Memory B cell (primary cell): ENCODE measurements at regions not wholly inside any gene's neighbourhood (a gene's known extent, or its start where the extent isn't known, plus 50 kb on each side); places are given as distances from the start of the nearest gene placed in this dataset.

Experiments
- ATAC-seq: fragments of 150-1000 bp; cut with Tn5 transposase; 2 replicates; pipeline ENCODE4 v1.10.0; 2021; ENCODE audit warnings: low read depth, mild to moderate bottlenecking, moderate library complexity
- DNase-seq, 2 donors: peaks; one replicate each; pipeline ENCODE4 v3.0.0; 2022; ENCODE audit warnings: low spot score in 2 of 2
- H3K27ac Mint-ChIP-seq: one replicate; pipeline ENCODE4 v1.8.0; 2022; ENCODE audit warnings: mild to moderate bottlenecking, moderate library complexity, mixed read lengths
- H3K27me3 Mint-ChIP-seq: one replicate; pipeline ENCODE4 v1.8.0; 2022; ENCODE audit warnings: mixed read lengths
- H3K36me3 Mint-ChIP-seq: one replicate; pipeline ENCODE4 v1.8.0; 2022; ENCODE audit warnings: mild to moderate bottlenecking, mixed read lengths
- H3K4me1 Mint-ChIP-seq: one replicate; pipeline ENCODE4 v1.8.0; 2022; ENCODE audit warnings: mixed read lengths
- H3K4me3 Mint-ChIP-seq: one replicate; pipeline ENCODE4 v1.8.0; 2022; ENCODE audit warnings: mild to moderate bottlenecking, moderate library complexity, mixed read lengths
- H3K9me3 Mint-ChIP-seq: one replicate; pipeline ENCODE4 v1.8.0; 2022; ENCODE audit warnings: mixed read lengths

DNA sequence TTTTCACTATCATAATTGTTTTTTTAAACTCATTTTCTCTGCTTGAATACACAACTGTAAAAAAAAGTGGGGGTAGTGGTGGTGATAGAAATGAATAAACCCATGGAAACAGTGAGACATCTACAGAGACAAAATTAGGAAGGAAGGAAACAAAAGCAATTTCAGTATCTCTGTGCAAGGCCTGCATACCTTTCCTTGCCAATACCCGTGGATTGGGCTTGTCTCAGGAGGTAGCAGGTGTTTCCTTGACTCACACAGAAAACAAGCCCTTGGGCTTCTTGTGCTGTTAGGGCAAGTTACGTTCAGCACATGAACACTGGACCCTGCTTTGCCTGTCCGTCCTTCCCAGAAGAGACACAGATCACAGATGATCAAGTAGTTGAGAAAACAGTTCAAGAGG lies 372.2 kb downstream of the ZSWIM6 start:
- no peak for ATAC-seq
- DNase-seq = no peak
- Mint-ChIP-seq H3K9me3 (no peaks in the 10 kb centered on the region), H3K27ac (no peak overlapping the region), H3K27me3 (peaks cover 12% of the 10 kb centered on the region), H3K4me3 (no peak overlapping the region), H3K4me1 (peaks cover 3% of the 10 kb centered on the region), H3K36me3 (no peaks in the 10 kb centered on the region)

DNA sequence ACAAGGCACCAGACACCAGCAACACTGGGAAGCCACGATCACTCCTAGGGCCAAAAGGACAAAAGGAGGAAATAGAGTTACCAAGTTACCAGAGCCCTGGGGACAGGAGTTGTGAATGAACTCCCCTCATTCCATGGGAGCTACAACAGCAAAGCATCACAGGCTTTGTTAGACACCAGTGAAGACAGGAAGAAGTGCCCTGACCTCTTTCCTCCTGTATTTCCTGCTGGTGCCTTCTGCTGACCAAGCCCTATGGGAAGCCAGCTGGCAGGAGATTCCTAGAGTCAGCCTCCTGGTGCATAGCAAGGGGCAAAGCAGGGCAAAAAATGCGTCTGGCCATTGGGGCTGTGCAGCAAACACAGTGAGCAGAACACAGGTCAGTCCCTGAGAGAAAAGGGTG lies 374.7 kb downstream of the ZSWIM6 start:
- ATAC-seq (no peak), DNase-seq (no peak)
- Mint-ChIP-seq H3K27ac (no peak overlapping the region), H3K9me3 (peaks cover 3% of the 10 kb centered on the region), H3K36me3 (peaks cover 2% of the 10 kb centered on the region), H3K4me1 (peaks cover 3% of the 10 kb centered on the region), H3K4me3 (no peak overlapping the region), H3K27me3 (peaks cover 15% of the 10 kb centered on the region)

DNA sequence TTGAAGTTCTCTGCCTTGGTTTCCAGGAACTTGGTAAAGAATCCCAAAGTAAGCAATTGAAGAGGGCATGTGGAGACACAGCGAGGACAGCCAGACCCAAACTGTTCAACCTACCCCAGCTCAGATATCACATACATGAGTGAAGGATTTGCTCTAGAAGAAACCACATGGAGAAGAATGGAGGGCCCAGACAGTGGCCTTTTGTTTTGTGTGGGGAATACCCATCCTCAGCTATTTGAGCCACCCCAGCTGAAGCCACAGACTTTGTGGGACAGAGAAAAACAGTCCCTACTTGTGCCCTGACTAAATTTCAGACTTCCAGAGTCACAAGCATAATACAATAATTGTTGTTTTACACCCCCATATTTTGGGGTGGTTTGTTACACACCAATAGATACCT lies 387.1 kb downstream of the ZSWIM6 start:
- peaks cover 4% of the 10 kb centered on the region for H3K9me3 Mint-ChIP-seq
- no peak for ATAC-seq
- H3K36me3 Mint-ChIP-seq = no peaks in the 10 kb centered on the region
- H3K27me3 Mint-ChIP-seq = peaks cover 4% of the 10 kb centered on the region
- H3K4me1 Mint-ChIP-seq = no peaks in the 10 kb centered on the region
- DNase-seq = no peak
- H3K27ac Mint-ChIP-seq = no peak overlapping the region
- no peak overlapping the region for H3K4me3 Mint-ChIP-seq

DNA sequence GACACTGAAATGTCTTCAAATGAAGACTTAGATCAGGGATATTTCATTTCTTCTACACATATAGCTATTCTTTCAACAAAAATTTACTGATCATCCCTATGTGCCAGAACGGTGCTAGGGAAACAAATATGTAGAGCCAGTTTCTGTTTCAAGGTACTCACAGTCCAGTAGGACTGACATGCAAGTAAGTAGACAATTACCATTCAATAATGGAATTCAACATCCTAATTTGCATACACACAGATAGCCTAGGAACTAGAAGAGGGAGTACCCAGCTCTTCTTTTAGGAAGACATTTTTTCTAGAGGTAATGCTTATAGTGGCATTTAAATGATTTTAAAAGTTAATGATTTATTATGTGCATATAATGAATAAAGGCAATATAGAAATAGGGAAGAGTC lies 388.8 kb downstream of the ZSWIM6 start:
- Mint-ChIP-seq H3K36me3 (no peaks in the 10 kb centered on the region), H3K27me3 (peaks cover 4% of the 10 kb centered on the region), H3K4me1 (no peaks in the 10 kb centered on the region), H3K9me3 (peaks cover 4% of the 10 kb centered on the region), H3K4me3 (no peak overlapping the region), H3K27ac (no peak overlapping the region)
- DNase-seq = no peak
- ATAC-seq = no peak

- Mint-ChIP-seq H3K27me3 (peaks cover 2% of the 10 kb centered on the region), H3K9me3 (peaks cover 4% of the 10 kb centered on the region), H3K27ac (no peak overlapping the region), H3K4me3 (no peak overlapping the region), H3K4me1 (no peaks in the 10 kb centered on the region), H3K36me3 (no peaks in the 10 kb centered on the region)
- DNase-seq = no peak
- no peak for ATAC-seq
Observed at GRCh38 chr5:61724102-61724501, 392.0 kb downstream of the ZSWIM6 start.

- H3K27ac Mint-ChIP-seq = no peak overlapping the region
- H3K36me3 Mint-ChIP-seq = no peaks in the 10 kb centered on the region
- ATAC-seq = no peak
- DNase-seq = no peak
- H3K4me3 Mint-ChIP-seq = no peak overlapping the region
- H3K4me1 Mint-ChIP-seq = no peaks in the 10 kb centered on the region
- H3K27me3 Mint-ChIP-seq = peaks cover 14% of the 10 kb centered on the region
- H3K9me3 Mint-ChIP-seq = no peaks in the 10 kb centered on the region
Observed at GRCh38 chr5:61728287-61728686, 396.2 kb downstream of the ZSWIM6 start.

DNA sequence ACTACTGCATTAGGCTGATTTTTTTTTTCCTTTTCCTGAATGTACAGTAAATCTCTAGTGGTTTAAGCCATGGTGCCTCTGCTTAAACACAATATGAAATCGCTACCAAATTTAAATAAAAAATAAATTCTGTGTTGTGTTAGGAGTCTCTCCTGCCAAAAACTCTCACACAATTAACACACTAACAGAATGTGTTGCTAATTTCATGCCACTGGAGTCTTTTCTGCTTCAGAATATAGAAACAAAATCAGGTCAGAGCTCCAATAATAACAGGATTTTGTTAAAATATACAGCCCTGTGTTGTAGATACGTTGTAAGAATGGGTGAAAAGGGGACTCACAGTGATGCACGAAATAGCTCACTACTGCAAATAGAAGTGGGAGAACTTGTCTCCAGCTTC lies 398.8 kb downstream of the ZSWIM6 start:
- DNase-seq (no peak), ATAC-seq (no peak)
- Mint-ChIP-seq H3K27me3 (peaks cover 14% of the 10 kb centered on the region), H3K4me1 (no peaks in the 10 kb centered on the region), H3K4me3 (no peak overlapping the region), H3K27ac (no peak overlapping the region), H3K36me3 (no peaks in the 10 kb centered on the region), H3K9me3 (no peaks in the 10 kb centered on the region)

GRCh38 chr5:61731267-61731945 lies 399.3 kb downstream of the ZSWIM6 start:
- no peaks in the 10 kb centered on the region for H3K36me3 Mint-ChIP-seq
- peaks cover 12% of the 10 kb centered on the region for H3K27me3 Mint-ChIP-seq
- DNase-seq = no peak
- no peak overlapping the region for H3K4me3 Mint-ChIP-seq
- H3K27ac Mint-ChIP-seq = no peak overlapping the region
- ATAC-seq = no peak
- no peaks in the 10 kb centered on the region for H3K4me1 Mint-ChIP-seq
- no peaks in the 10 kb centered on the region for H3K9me3 Mint-ChIP-seq

- no peak for ATAC-seq
- Mint-ChIP-seq H3K4me1 (no peaks in the 10 kb centered on the region), H3K9me3 (no peaks in the 10 kb centered on the region), H3K36me3 (no peaks in the 10 kb centered on the region), H3K4me3 (no peak overlapping the region), H3K27ac (no peak overlapping the region), H3K27me3 (peaks cover 12% of the 10 kb centered on the region)
- DNase-seq = no peak
Observed at GRCh38 chr5:61731946-61732314, 399.9 kb downstream of the ZSWIM6 start.

DNA sequence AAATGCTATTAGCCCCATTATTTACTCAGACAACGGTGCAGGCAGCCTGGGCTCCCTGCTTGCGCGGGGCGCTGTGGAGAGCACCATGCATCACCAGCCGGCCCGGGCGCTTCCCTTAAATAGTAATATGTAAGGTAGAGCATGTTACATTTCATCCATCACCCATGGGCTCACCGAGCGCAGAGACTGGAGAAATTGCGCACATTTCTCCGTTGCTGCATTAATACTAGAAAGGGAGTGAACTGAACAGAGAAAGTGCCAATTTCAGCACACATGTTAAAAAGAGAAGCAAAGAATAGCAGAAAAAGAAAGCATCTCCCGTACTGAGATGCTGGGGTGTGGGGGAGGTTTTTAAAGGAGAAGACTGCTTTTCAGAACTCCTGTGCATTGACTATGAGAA lies 400.3 kb downstream of the ZSWIM6 start:
- H3K36me3 Mint-ChIP-seq = no peaks in the 10 kb centered on the region
- H3K27me3 Mint-ChIP-seq = peaks cover 12% of the 10 kb centered on the region
- no peak overlapping the region for H3K4me3 Mint-ChIP-seq
- no peak overlapping the region for H3K27ac Mint-ChIP-seq
- H3K4me1 Mint-ChIP-seq = no peaks in the 10 kb centered on the region
- no peaks in the 10 kb centered on the region for H3K9me3 Mint-ChIP-seq
- ATAC-seq = no peak
- no peak for DNase-seq

GRCh38 chr5:61732796-61733195 lies 400.7 kb downstream of the ZSWIM6 start:
- H3K4me1 Mint-ChIP-seq = no peaks in the 10 kb centered on the region
- H3K9me3 Mint-ChIP-seq = no peaks in the 10 kb centered on the region
- no peak overlapping the region for H3K4me3 Mint-ChIP-seq
- peaks cover 12% of the 10 kb centered on the region for H3K27me3 Mint-ChIP-seq
- ATAC-seq (no peak), DNase-seq (no peak)
- H3K27ac Mint-ChIP-seq = no peak overlapping the region
- no peaks in the 10 kb centered on the region for H3K36me3 Mint-ChIP-seq

- DNase-seq = no peak
- peaks cover 12% of the 10 kb centered on the region for H3K27me3 Mint-ChIP-seq
- ATAC-seq = no peak
- H3K4me3 Mint-ChIP-seq = no peak overlapping the region
- H3K4me1 Mint-ChIP-seq = no peaks in the 10 kb centered on the region
- no peaks in the 10 kb centered on the region for H3K9me3 Mint-ChIP-seq
- H3K36me3 Mint-ChIP-seq = no peaks in the 10 kb centered on the region
- no peak overlapping the region for H3K27ac Mint-ChIP-seq
Observed at GRCh38 chr5:61734001-61734400, 401.9 kb downstream of the ZSWIM6 start.

DNA sequence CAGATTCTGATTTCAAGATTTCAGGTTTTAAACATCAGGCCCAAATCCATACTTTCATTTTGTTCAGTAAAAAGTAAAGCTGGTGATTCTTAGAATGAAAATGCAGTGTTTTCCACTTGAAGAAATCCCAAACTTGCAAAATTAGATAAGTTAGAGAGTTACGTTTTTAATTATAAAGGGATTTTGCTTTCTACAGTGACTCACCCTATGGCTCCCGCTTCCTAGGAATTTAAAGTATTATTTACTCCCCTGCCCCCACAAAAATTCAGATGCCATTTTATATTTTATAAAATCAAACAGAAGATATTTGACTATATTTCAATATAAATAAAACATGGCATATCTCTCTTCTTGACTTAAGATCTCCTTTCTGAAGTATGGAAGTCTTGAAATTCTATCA lies 402.9 kb downstream of the ZSWIM6 start:
- ATAC-seq (no peak), DNase-seq (no peak)
- no peak overlapping the region for H3K27ac Mint-ChIP-seq
- no peak overlapping the region for H3K4me3 Mint-ChIP-seq
- H3K9me3 Mint-ChIP-seq = no peaks in the 10 kb centered on the region
- no peaks in the 10 kb centered on the region for H3K4me1 Mint-ChIP-seq
- peaks cover 10% of the 10 kb centered on the region for H3K27me3 Mint-ChIP-seq
- no peaks in the 10 kb centered on the region for H3K36me3 Mint-ChIP-seq

GRCh38 chr5:61735531-61735930 lies 403.5 kb downstream of the ZSWIM6 start:
- no peak for DNase-seq
- H3K27me3 Mint-ChIP-seq = peaks cover 10% of the 10 kb centered on the region
- H3K9me3 Mint-ChIP-seq = no peaks in the 10 kb centered on the region
- no peaks in the 10 kb centered on the region for H3K36me3 Mint-ChIP-seq
- H3K4me3 Mint-ChIP-seq = no peak overlapping the region
- H3K4me1 Mint-ChIP-seq = no peaks in the 10 kb centered on the region
- ATAC-seq = no peak
- no peak overlapping the region for H3K27ac Mint-ChIP-seq

GRCh38 chr5:61735995-61736394 lies 403.9 kb downstream of the ZSWIM6 start:
- Mint-ChIP-seq H3K9me3 (no peaks in the 10 kb centered on the region), H3K36me3 (no peaks in the 10 kb centered on the region), H3K27ac (no peak overlapping the region), H3K27me3 (peaks cover 9% of the 10 kb centered on the region), H3K4me3 (no peak overlapping the region), H3K4me1 (no peaks in the 10 kb centered on the region)
- DNase-seq = no peak
- no peak for ATAC-seq
